Fibroblast of skin of scalp (primary cell): ENCODE measurements at regions not wholly inside any gene's neighbourhood (a gene's known extent, or its start where the extent isn't known, plus 50 kb on each side); places are given as distances from the start of the nearest gene placed in this dataset.
"Not testable (repeated sequence)": the region's sequence is repeated elsewhere in the genome, so short reads cannot be mapped to it uniquely, and the experiment has no call there.

Experiments
- DNase-seq: peaks from one replicate; pipeline ENCODE4 v3.0.0-alpha.2; 2013

GRCh38 chr4:132697505-132697904 lies 451.6 kb upstream of the PCDH10 start:
- not testable (repeated sequence) for DNase-seq

DNA sequence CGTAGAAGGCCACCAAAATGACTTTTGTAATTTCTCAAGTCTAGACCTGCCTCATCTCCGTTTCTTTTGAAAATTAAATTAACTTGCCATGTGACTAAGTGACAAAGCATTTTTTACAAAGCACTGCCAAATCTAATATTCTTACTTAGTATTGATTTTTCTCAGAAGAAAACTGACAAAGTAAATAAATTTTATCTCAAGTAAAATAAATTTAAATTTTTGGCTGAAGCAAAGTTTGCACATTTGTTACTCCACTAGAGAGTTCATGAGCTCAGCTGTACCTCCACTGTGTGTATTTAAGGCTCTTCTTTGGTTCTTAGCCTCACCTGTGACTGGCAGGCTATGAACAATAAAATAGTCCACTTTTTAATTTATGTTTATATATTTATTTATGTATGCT lies 441.1 kb upstream of the PCDH10 start:
- no peak for DNase-seq

DNA sequence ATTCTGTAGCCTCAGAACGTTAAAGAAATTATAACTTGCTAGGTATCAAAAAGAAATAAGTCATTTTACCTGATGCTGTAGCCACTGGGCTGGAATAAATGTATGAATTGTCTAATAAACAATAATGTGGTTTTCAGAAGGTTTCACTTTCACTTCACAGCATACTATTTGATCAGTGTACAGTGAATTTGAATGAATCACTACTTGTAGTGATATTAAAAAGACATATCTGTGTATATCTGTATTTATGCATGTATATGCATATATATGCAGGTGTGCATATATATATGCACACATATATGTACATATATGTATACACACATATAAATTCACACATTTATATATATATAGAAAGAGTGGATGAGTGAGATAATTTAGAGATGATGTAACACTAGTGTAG lies 440.0 kb upstream of the PCDH10 start:
- no peak for DNase-seq

GRCh38 chr4:132710971-132711370 lies 438.1 kb upstream of the PCDH10 start:
- no peak for DNase-seq

GRCh38 chr4:132737344-132737743 lies 411.8 kb upstream of the PCDH10 start:
- no peak for DNase-seq

- no peak for DNase-seq
Measured at GRCh38 chr4:132759199-132759780, 389.8 kb upstream of the PCDH10 start.

GRCh38 chr4:132763465-132763864 lies 385.6 kb upstream of the PCDH10 start:
- DNase-seq: no peak

DNA sequence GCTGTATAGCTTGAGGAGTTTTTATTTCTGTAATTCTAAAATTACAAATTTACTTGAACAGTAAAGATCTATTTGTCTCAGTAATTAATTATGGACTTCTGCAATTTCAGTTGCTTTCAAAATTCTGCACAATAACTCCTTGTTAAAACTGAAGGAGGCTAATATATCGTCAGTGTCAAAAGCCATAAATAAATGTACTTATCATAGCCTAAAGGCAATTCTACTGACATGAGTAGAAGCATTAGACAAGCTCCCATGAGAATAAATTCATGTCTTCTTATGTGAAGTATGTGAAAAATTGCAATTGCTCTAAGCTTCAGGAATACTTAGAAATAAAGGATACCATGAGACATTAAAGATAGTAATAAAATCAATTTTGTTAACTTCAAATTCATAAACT lies 381.2 kb upstream of the PCDH10 start:
- DNase-seq: no peak

DNA sequence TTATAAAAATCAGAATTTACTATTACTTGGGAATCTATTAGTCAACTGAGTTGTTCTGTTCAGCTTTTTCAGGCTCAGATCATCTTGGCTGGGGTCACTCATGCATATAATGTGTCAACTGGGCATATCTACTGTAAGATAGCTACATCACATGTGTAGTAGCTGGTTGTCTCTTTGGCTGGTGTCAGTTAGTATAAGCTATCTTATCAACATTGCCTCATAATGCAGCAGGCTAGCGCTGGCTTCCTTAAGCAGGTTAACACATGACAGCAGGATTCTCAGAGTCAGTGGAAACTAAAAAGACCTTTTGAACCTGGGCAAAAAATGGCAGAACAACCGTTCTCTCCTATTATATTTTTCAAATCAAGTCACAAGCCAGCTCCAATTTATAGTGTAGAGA lies 378.3 kb upstream of the PCDH10 start:
- DNase-seq: no peak

DNA sequence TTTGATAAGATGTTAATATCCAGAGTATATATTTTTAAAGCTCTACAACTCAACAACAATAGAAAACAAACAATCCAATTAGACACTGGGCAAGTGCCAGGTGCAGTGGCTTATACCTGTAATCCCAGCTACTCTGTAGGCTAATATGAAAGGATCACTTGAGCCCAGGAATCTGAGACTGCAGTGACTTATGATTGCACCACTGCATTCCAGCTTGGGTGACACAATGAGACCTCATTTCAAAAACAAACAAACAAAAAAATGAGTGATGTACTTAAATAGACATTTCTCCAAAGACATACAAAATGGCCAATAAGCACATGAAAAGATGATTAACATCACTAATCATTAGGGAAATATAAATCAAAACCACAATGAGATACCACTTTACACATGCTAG lies 356.8 kb upstream of the PCDH10 start:
- DNase-seq: no peak

GRCh38 chr4:132797856-132798255 lies 351.2 kb upstream of the PCDH10 start:
- no peak for DNase-seq

DNA sequence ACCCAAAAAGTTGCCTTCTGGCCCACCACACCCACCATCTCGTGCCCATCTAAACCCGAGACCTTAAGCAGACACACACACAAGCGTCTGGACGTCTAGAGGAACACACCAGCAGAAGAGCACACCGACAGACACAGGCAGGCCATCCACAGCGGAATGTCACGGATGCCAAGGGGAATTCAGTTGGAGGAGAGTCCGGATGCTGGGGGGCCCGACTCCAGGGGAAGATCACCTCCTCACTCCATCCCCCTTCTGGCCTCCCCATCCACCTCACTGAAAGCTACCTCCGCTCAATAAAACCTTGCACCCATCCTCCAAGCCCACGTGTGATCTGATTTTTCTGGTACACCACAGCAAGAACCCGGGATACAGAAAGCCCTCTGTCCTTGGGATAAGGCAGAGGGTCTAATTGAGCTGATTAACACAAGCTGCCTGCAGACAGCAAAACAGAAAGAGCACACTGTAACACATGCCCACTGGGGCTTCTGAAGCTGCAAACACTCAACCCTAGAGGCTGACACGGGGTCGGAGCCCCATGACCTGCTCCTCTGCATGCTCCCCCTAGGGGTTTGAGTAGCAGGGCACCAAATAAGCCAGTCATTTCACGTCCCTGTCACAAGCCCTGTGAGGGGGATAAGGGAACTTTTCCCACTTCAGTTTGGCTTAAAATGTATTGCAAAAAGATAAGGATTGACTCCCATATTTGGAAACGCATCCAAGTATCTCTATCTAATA lies 339.6 kb upstream of the PCDH10 start:
- no peak for DNase-seq

DNA sequence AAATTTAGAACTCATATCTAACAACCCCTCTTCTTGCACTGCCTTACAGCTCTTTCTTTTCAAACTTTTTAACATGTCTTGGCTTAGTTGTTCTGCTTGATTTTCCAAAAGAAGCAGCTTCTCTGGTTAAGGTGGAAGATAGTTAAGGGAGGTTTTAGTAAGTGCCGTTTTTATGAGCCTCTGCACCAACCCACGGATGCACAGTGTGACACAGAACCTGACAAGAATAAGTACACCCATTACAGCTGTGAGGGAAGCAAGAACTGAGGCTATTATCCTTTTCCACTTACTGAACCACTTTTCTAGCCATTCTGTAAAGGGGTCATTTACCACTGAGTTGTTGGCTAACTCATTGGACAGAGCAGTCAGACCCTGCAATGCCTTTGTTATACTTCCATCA lies 336.0 kb upstream of the PCDH10 start:
- DNase-seq: not testable (repeated sequence)

DNA sequence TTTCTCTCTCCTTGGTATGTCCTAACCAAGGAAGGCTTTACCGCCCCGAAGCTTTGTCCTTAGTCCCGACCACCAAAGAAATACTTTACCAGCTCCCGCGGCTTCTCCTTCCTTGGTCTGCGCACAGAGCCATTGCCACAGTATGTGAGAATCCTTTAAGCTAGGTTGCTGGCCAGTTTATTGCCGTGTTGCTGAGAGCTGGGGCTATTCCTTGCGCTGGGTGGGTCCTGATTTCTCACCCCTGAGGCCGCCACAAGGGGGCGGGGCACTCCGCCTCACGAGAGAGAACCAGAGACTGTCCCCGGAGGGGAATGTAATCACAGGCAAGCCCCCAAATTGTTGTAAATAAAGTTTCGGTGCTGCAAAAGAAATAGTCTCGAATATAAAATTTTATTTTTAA lies 331.0 kb upstream of the PCDH10 start:
- DNase-seq: no peak

DNA sequence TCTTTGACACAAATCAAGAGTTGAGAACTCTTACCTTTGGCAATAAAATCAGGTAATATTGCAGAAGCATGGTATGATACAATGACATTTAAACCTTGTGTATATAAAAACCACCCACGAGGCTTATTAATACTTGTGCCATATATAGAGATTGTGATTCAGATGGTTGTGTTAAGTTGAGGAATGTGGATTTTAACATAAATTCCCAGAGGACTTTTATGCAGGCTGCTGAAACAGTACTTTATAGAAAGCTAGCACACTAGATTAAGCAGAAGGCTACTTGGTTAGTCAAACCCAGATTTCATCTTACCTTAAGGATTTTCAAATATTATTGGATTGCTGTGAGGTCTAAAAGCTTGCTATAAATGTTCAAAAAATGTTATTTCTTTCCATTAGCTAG lies 325.7 kb upstream of the PCDH10 start:
- DNase-seq: no peak

DNA sequence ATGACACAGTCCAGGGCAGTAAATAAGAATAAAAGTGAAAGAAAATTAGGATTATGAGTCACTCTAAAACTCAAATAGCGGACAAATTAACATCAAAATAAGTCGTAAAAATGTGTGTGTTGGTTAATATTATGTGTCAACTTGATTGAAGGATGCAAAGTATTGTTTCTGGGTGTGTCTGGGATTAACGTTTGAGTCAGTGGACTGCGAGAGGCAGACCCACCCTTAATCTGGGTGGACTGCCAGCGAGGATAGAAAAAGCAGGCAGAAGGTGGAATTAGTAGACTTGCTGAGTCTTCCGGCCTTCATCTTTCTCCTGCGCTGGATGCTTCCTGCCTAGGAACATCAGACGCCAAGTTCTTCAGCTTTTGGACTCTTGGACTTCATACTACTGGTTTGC lies 324.3 kb upstream of the PCDH10 start:
- DNase-seq: no peak

- no peak for DNase-seq
Measured at GRCh38 chr4:132827522-132827921, 321.6 kb upstream of the PCDH10 start.

- no peak for DNase-seq
Measured at GRCh38 chr4:132838244-132838643, 310.9 kb upstream of the PCDH10 start.

DNA sequence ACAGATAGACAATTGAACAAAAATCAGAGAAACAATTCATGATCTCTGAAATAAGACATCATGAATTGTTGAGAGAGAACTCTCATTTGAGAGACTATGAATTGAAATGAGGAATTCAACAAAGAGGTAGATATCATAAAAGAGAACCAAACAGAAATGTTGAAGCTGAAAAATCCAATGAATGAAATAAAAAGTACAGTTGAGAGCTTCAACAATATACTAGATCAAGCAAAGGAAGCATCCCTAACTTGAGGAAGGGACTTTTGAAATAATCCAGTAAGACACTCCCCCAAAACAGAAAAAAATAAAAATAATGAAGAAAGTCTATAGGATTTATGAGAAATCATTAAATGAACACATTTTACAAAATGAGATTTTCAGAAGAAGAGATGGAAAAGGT lies 310.0 kb upstream of the PCDH10 start:
- DNase-seq: no peak

DNA sequence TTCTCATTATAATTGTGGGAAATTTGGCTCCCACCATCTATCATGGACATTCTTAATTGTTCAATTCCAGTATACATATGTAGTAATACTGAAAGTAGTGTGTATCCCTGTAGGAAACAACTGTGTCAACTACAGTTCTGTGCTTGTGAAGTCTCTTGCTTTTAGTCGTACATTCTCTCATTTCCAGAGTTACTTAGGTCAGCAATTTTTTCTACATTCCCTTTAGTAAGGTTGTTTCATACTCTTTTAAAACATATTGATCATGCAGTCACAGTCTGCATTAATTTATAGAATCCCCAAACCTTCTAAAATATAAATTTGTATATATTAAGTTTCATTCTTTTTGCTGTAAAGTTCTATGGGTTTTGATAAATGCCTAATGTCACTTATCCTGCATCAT lies 289.2 kb upstream of the PCDH10 start:
- no peak for DNase-seq

GRCh38 chr4:132860976-132861375 lies 288.1 kb upstream of the PCDH10 start:
- DNase-seq: no peak

- no peak for DNase-seq
Measured at GRCh38 chr4:132863619-132864018, 285.5 kb upstream of the PCDH10 start.

DNA sequence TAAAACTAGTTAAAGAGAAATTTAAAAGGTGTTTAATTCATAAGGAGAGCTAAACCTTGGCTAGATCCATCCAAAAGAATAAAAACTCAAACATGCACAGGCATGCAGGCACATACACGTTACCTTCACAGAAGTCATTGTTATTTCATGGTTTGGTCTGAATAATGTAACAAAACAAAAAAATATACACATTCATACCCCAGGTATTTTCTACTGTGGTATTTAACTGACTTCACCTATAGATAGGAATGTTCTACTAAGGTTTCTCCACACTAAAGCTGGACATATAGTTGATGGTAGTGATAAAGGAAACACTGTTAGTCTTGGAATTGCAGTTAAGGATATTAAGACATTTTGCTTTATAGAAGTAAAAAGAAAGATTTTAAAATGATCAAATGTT lies 283.6 kb upstream of the PCDH10 start:
- no peak for DNase-seq

DNA sequence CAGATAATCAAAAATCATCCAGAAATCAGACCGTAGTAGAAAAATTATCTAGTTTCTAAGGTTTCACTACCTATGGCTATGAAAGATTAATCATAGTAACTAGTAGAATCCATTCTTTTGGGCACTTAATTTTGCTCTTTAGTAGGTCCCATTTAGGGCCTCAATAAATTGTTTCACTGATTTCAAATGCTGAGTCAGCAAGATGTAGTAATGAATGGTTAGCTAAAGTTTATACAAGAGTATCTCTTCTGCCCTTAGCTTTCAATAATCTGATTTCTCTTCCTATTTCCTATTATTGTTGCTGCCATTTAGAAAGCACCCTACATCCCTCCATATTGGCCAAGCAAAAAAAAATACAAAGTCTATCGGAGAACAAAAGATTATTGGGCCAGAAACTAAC lies 283.2 kb upstream of the PCDH10 start:
- no peak for DNase-seq

DNA sequence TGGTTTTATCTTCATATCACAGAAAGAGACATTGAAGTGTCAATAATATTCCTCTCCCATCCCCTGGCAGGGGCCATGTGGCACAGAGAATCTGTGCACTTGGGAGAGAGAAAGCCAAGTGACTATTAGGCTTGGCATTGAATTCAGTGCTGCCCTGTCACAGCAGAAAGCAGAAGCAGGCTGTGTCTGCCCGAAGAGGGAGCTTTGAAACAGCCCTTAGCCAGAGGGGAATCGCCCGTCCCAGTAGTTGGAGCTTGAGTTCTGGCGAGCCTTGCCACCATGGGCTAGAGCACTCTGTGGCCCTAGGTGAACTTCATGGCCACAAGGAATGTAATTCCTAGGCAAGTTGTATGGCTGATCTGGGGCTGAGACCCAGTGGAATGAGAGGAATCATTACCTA lies 282.5 kb upstream of the PCDH10 start:
- DNase-seq: no peak
